ENCODE measurements at regions not wholly inside any gene's neighbourhood (a gene's known extent, or its start where the extent isn't known, plus 50 kb on each side); places are given as distances from the start of the nearest gene placed in this dataset.
"Not testable (repeated sequence)": the region's sequence is repeated elsewhere in the genome, so short reads cannot be mapped to it uniquely, and the experiment has no call there.

GRCh38 chr18:79595876-79596374 is 83.7 kb upstream of the CTDP1 start:
- no peak for DNase-seq (ENCODE audit: low spot score)

- no peak for DNase-seq (ENCODE audit: low spot score)
Measured at GRCh38 chr18:79596446-79597175, 83.0 kb upstream of the CTDP1 start.

- DNase-seq (ENCODE audit: low spot score), result no peak
Measured at GRCh38 chr18:79597176-79597830, 82.3 kb upstream of the CTDP1 start.

- no peak for DNase-seq (ENCODE audit: low spot score)
Measured at GRCh38 chr18:79597831-79598632, 81.6 kb upstream of the CTDP1 start.

GRCh38 chr18:79598633-79599175 is 80.9 kb upstream of the CTDP1 start:
- no peak for DNase-seq (ENCODE audit: low spot score)

DNA sequence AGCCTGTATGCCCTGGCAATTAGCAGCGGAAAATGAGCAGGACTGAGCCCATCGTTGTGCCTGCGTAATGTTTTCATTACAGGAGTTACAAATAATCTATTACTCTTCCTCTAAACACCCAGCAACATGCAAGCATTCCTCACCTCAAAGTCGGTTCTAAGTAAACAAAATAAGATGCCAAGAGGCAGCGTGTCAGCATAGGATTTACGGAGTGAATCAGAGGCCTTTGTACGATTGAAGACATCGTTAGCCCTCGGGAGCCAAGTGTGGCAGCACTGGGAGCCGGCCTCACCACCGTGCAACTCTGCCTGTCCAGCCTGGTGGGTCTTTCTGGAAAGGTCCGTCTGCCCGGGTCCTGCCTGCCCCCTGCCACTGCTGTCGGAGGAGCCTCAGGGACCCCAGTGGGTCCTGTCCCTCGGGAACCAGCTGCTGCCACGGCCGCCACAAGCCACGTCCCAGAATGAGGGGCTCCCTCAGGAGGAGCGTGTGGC is 80.1 kb upstream of the CTDP1 start:
- DNase-seq (ENCODE audit: low spot score), result no peak

GRCh38 chr18:79600141-79600540 is 79.5 kb upstream of the CTDP1 start:
- DNase-seq (ENCODE audit: low spot score), result no peak

DNA sequence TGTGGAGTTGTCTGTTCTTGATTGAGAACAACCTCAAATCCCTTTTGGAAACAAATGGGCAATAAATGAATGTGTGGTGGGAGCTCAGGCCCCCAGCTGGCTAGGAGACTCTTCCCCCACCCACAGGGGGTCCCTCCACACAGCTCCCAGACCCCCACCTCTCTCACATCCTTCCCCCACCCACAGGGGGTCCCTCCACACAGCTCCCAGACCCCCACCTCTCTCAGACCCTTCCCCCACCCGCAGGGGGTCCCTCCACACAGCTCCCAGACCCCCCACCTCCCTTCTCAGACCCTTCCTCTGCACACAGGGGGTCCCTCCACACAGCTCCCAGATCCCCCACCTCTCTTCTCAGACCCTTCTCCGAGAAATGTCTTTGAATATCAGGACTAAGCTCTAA is 79.0 kb upstream of the CTDP1 start:
- DNase-seq (ENCODE audit: low spot score), result no peak

GRCh38 chr18:79601234-79601633 is 78.4 kb upstream of the CTDP1 start:
- no peak for DNase-seq (ENCODE audit: low spot score)

- no peak for DNase-seq (ENCODE audit: low spot score)
Measured at GRCh38 chr18:79603321-79604204, 76.0 kb upstream of the CTDP1 start.

GRCh38 chr18:79604205-79604912 is 75.2 kb upstream of the CTDP1 start:
- DNase-seq (ENCODE audit: low spot score), result no peak

GRCh38 chr18:79604913-79605880 is 74.4 kb upstream of the CTDP1 start:
- DNase-seq (ENCODE audit: low spot score), result no peak

DNA sequence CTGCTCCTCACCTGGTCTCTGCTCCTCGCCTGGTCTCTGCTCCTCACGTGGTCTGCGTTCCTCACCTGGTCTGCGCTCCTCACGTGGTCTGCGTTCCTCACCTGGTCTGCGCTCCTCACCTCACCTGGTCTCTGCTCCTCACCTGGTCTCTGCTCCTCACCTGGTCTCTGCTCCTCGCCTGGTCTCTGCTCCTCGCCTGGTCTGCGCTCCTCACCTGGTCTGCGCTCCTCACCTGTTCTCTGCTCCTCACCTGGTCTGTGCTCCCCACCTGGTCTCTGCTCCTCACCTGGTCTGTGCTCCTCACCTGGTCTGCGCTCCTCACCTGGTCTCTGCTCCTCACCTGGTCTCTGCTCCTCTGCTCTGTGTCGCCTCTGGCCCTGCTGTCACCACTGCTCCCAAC is 73.5 kb upstream of the CTDP1 start:
- DNase-seq (ENCODE audit: low spot score), result not testable (repeated sequence)

- DNase-seq (ENCODE audit: low spot score), result no peak
Measured at GRCh38 chr18:79606621-79607331, 72.8 kb upstream of the CTDP1 start.

DNA sequence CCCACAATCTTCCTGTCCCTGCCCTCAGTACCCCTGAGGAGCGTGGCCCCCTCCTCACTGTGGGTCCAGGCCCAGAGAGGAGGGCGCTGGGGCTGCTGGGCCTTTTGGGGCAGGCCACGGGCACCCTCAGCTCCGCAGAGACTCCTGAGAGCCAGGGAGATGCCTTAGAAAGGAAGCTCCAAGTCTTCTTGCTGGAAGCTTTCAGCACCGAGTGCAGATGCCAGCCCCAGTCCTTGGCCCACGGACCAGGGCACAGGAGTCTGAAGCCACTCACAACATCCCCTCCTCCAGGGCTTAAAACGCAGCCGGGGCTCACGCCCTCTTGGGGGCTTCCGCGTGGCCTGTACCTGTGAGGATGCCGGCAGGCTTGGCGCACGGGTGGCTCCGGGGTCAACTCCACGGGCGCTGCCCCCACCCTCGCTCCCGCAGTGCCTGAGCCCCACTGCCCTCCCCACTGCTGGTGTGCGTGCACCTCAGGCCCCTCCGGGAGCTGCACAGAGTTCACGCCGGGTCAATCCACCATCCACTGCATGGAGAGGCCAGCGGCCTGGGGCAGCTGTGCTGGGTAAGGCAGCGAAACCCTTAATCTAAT is 72.1 kb upstream of the CTDP1 start:
- DNase-seq (ENCODE audit: low spot score), result no peak

DNA sequence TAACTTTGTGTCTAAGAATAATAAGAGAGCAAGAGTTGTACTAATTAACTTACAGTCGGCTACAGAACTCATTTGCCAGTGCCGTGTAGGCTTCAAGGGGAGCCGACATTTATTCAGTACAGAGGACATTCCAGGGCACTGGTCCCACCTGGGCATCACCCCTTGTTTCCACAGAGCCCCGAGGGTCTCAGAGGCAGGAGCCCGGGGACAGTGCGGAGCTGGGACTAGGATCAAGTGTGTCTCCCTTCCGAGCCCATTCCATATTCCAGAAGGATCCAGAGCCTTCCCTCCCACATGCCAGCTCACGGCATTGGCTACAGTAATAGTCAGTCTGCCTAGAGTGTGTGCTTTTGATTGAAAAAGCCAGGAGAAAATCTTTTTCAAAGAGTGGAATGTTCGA is 71.5 kb upstream of the CTDP1 start:
- DNase-seq (ENCODE audit: low spot score), result no peak

GRCh38 chr18:79608535-79608934 is 71.1 kb upstream of the CTDP1 start:
- no peak for DNase-seq (ENCODE audit: low spot score)

GRCh38 chr18:79608999-79609461 is 70.6 kb upstream of the CTDP1 start:
- no peak for DNase-seq (ENCODE audit: low spot score)

All from NAMALWA (cell line).